HG02973 (cell line): ENCODE measurements at regions not wholly inside any gene's neighbourhood (a gene's known extent, or its start where the extent isn't known, plus 50 kb on each side); places are given as distances from the start of the nearest gene placed in this dataset.

Experiments used
- ATAC-seq: cut with Tn5 transposase; IDR thresholded peaks from one replicate; pipeline ENCODE4 v1.9.1; 2021; ENCODE audit warnings: moderate library complexity; ENCODE audit not compliant: unreplicated experiment

- ATAC-seq, result no peak
These were observed 926.3 kb downstream of the FSTL5 start for GRCh38 chr4:161237495-161237894.

- no peak for ATAC-seq
These were observed 938.5 kb downstream of the FSTL5 start for GRCh38 chr4:161225327-161225726.

- ATAC-seq, result no peak
These were observed 940.9 kb downstream of the FSTL5 start for GRCh38 chr4:161222889-161223288.

- no peak for ATAC-seq
These were observed 955.2 kb downstream of the FSTL5 start for GRCh38 chr4:161208564-161208963.

GRCh38 chr4:161206528-161207080 lies 957.2 kb downstream of the FSTL5 start:
- no peak for ATAC-seq

- no peak for ATAC-seq
These were observed 959.9 kb downstream of the FSTL5 start for GRCh38 chr4:161203865-161204264.

- no peak for ATAC-seq
These were observed 965.9 kb downstream of the FSTL5 start for GRCh38 chr4:161197912-161198311.

GRCh38 chr4:161197474-161197873 lies 966.3 kb downstream of the FSTL5 start:
- ATAC-seq, result no peak

GRCh38 chr4:161189286-161190134 lies 974.3 kb downstream of the FSTL5 start:
- no peak for ATAC-seq

- no peak for ATAC-seq
These were observed 975.2 kb downstream of the FSTL5 start for GRCh38 chr4:161188578-161188977.

GRCh38 chr4:161187569-161187968 lies 976.2 kb downstream of the FSTL5 start:
- ATAC-seq, result no peak

- no peak for ATAC-seq
These were observed 977.0 kb downstream of the FSTL5 start for GRCh38 chr4:161186750-161187149.

GRCh38 chr4:161186012-161186411 lies 977.8 kb downstream of the FSTL5 start:
- ATAC-seq, result no peak

GRCh38 chr4:161183729-161184128 lies 980.1 kb downstream of the FSTL5 start:
- no peak for ATAC-seq

GRCh38 chr4:161182913-161183312 lies 980.9 kb downstream of the FSTL5 start:
- ATAC-seq, result no peak

GRCh38 chr4:161178310-161178709 lies 985.5 kb downstream of the FSTL5 start:
- ATAC-seq, result no peak

GRCh38 chr4:161172396-161173026 lies 991.3 kb downstream of the FSTL5 start:
- no peak for ATAC-seq

GRCh38 chr4:161167539-161167938 lies 996.3 kb downstream of the FSTL5 start:
- no peak for ATAC-seq

GRCh38 chr4:161160718-161161117 lies 1003.1 kb downstream of the FSTL5 start:
- ATAC-seq, result no peak

GRCh38 chr4:161148051-161148450 lies 1015.7 kb downstream of the FSTL5 start:
- no peak for ATAC-seq

- no peak for ATAC-seq
These were observed 1020.4 kb downstream of the FSTL5 start for GRCh38 chr4:161143375-161143774.

- ATAC-seq, result no peak
These were observed 1029.0 kb downstream of the FSTL5 start for GRCh38 chr4:161134795-161135194.
